ENCODE measurements at regions not wholly inside any gene's neighbourhood (a gene's known extent, or its start where the extent isn't known, plus 50 kb on each side); places are given as distances from the start of the nearest gene placed in this dataset.

- 0% methylated on average over 4 of the region's 4 CpGs for WGBS (ENCODE audit: insufficient coverage, low coverage, missing lambda C conversion rate)
- intact Hi-C loops (cut with micrococcal nuclease), result no loop called here
- ChIA-PET POLR2A (no interaction called here), CTCF (ENCODE audit: low intra/inter-chr PET ratio) (no interaction called here)
- no peak for FAIRE-seq
- H3K9ac ChIP-seq (ENCODE audit: insufficient read depth in 1 of 2, low read depth in 2 of 2, low read length in 2 of 2), result no peak overlapping the region
- H3K27ac ChIP-seq (ENCODE audit: extremely low read depth, low read depth, low read length), result no peak overlapping the region
- in situ Hi-C loops (cut with MboI), result no loop called here
- no peak overlapping the region for H3K4me3 ChIP-seq
- no peak overlapping the region for H3K4me2 ChIP-seq (ENCODE audit: insufficient read depth, low read length)
- no peak for ATAC-seq
- H2AFZ ChIP-seq (ENCODE audit: low read depth, low read length), result no peak overlapping the region
- H3K27me3 ChIP-seq (ENCODE audit: control insufficient read depth in 2 of 2, insufficient read depth in 2 of 2, low read length in 2 of 2), result no peaks in the 10 kb centered on the region
- H3K9me1 ChIP-seq (ENCODE audit: control insufficient read depth, insufficient read depth, low read length), result no peaks in the 10 kb centered on the region
- BruUV-seq (replicated peaks), result no TSS peak
- no peaks in the 10 kb centered on the region for H4K20me1 ChIP-seq (replicated peaks; ENCODE audit: control insufficient read depth, insufficient read depth, low read length)
- DNase-seq (ENCODE audit: extremely low read depth in 1 of 4, low spot score in 3 of 4), result no peak
- no peaks in the 10 kb centered on the region for H3K79me2 ChIP-seq (ENCODE audit: control insufficient read depth, insufficient read depth, low read length)
- peaks cover 3% of the 10 kb centered on the region; the same call in 1 of the 2 replicates for H3K9me3 ChIP-seq (replicated peaks; ENCODE audit: control insufficient read depth, insufficient read depth, low read depth, low read length)
- no peaks in the 10 kb centered on the region for H3K4me1 ChIP-seq (replicated peaks in 1 of 2; ENCODE audit: control insufficient read depth in 2 of 2, insufficient read depth in 2 of 2, low read length in 2 of 2)
- no peaks in the 10 kb centered on the region for H3K36me3 ChIP-seq (ENCODE audit: control insufficient read depth, insufficient read depth, low read length)
- TF ChIP-seq, protein P1, sequence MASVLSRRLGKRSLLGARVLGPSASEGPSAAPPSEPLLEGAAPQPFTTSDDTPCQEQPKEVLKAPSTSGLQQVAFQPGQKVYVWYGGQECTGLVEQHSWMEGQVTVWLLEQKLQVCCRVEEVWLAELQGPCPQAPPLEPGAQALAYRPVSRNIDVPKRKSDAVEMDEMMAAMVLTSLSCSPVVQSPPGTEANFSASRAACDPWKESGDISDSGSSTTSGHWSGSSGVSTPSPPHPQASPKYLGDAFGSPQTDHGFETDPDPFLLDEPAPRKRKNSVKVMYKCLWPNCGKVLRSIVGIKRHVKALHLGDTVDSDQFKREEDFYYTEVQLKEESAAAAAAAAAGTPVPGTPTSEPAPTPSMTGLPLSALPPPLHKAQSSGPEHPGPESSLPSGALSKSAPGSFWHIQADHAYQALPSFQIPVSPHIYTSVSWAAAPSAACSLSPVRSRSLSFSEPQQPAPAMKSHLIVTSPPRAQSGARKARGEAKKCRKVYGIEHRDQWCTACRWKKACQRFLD (CRISPR knock-in tag; IDR thresholded peaks at IDR 0.05), result no peak
- TF ChIP-seq ESRRB (CRISPR knock-in tag; IDR thresholded peaks at IDR 0.05; ENCODE audit: borderline replicate concordance) (no peak), TSC22D4 (tag; IDR thresholded peaks at IDR 0.05) (no peak), SIX5 (IDR thresholded peaks at IDR 0.05; ENCODE audit: borderline replicate concordance in 1 of 2, insufficient read depth in 1 of 2, low read depth in 1 of 2, low read length in 2 of 2) (no peak), ARID4B (CRISPR knock-in tag; IDR thresholded peaks at IDR 0.05) (no peak), FOXK1 (CRISPR knock-in tag; IDR thresholded peaks at IDR 0.05; ENCODE audit: borderline replicate concordance) (no peak), NFIC (IDR thresholded peaks at IDR 0.05) (no peak)
- TF ChIP-seq, protein P2, sequence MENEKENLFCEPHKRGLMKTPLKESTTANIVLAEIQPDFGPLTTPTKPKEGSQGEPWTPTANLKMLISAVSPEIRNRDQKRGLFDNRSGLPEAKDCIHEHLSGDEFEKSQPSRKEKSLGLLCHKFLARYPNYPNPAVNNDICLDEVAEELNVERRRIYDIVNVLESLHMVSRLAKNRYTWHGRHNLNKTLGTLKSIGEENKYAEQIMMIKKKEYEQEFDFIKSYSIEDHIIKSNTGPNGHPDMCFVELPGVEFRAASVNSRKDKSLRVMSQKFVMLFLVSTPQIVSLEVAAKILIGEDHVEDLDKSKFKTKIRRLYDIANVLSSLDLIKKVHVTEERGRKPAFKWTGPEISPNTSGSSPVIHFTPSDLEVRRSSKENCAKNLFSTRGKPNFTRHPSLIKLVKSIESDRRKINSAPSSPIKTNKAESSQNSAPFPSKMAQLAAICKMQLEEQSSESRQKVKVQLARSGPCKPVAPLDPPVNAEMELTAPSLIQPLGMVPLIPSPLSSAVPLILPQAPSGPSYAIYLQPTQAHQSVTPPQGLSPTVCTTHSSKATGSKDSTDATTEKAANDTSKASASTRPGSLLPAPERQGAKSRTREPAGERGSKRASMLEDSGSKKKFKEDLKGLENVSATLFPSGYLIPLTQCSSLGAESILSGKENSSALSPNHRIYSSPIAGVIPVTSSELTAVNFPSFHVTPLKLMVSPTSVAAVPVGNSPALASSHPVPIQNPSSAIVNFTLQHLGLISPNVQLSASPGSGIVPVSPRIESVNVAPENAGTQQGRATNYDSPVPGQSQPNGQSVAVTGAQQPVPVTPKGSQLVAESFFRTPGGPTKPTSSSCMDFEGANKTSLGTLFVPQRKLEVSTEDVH (IDR thresholded peaks at IDR 0.05; ENCODE audit: low read depth, partially characterized antibody), result no peak
These were observed 99.7 kb downstream of the RND3 start for GRCh38 chr2:150387586-150388288.

Measured in K562 (cell line).